Panc1 (cell line): ENCODE measurements at regions not wholly inside any gene's neighbourhood (a gene's known extent, or its start where the extent isn't known, plus 50 kb on each side); places are given as distances from the start of the nearest gene placed in this dataset.

Experiments
- CTCF ChIP-seq: fragments of 450-650 bp; IDR thresholded peaks from 2 replicates; pipeline ENCODE4 v1.5.1; 2017; ENCODE audit warnings: mild to moderate bottlenecking
- POLR2AphosphoS5 ChIP-seq: IDR thresholded peaks from 2 replicates; pipeline ENCODE4 v1.6.1; 2012; ENCODE audit warnings: mild to moderate bottlenecking, low read depth, low read length, moderate library complexity
- SIN3A ChIP-seq: IDR thresholded peaks from 2 replicates; pipeline ENCODE4 v1.6.1; 2012; ENCODE audit warnings: low read depth, mild to moderate bottlenecking, low read length, moderate library complexity, borderline replicate concordance; ENCODE audit not compliant: insufficient read depth
- TCF7L2 ChIP-seq: IDR thresholded peaks from 2 replicates; pipeline ENCODE4 v1.6.1; 2011; ENCODE audit warnings: mild to moderate bottlenecking, low read depth, low read length, inconsistent platforms
- TF ChIP-seq, protein P1 (sequence below), 2 experiments: IDR thresholded peaks; 2 replicates each; pipeline ENCODE4 v1.6.1; 2011 to 2012; ENCODE audit warnings: low read depth in 2 of 2, control low read depth in 1 of 2, low read length in 1 of 2, mild to moderate bottlenecking in 1 of 2, moderate library complexity in 1 of 2; ENCODE audit not compliant: insufficient read depth in 1 of 2

- no peak for TF ChIP-seq CTCF
- TF ChIP-seq SIN3A = no peak
- TF ChIP-seq, protein P1, sequence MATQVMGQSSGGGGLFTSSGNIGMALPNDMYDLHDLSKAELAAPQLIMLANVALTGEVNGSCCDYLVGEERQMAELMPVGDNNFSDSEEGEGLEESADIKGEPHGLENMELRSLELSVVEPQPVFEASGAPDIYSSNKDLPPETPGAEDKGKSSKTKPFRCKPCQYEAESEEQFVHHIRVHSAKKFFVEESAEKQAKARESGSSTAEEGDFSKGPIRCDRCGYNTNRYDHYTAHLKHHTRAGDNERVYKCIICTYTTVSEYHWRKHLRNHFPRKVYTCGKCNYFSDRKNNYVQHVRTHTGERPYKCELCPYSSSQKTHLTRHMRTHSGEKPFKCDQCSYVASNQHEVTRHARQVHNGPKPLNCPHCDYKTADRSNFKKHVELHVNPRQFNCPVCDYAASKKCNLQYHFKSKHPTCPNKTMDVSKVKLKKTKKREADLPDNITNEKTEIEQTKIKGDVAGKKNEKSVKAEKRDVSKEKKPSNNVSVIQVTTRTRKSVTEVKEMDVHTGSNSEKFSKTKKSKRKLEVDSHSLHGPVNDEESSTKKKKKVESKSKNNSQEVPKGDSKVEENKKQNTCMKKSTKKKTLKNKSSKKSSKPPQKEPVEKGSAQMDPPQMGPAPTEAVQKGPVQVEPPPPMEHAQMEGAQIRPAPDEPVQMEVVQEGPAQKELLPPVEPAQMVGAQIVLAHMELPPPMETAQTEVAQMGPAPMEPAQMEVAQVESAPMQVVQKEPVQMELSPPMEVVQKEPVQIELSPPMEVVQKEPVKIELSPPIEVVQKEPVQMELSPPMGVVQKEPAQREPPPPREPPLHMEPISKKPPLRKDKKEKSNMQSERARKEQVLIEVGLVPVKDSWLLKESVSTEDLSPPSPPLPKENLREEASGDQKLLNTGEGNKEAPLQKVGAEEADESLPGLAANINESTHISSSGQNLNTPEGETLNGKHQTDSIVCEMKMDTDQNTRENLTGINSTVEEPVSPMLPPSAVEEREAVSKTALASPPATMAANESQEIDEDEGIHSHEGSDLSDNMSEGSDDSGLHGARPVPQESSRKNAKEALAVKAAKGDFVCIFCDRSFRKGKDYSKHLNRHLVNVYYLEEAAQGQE (IDR thresholded peaks at IDR 0.05; ENCODE audit: insufficient read depth in 1 of 2, low read depth in 2 of 2, low read length in 1 of 2) = no peak
- TF ChIP-seq TCF7L2 = no peak
- no peak for TF ChIP-seq POLR2AphosphoS5
Measured at GRCh38 chr7:106778656-106779250, 86.3 kb upstream of the PIK3CG start.
